Stimulated activated CD4-positive, alpha-beta T cell treated with anti-CD3 and anti-CD28 coated beads, Interleukin-1b, Interleukin-23, amount 100 ng/mL, for 1 hour (primary cell): ENCODE measurements at regions not wholly inside any gene's neighbourhood (a gene's known extent, or its start where the extent isn't known, plus 50 kb on each side); places are given as distances from the start of the nearest gene placed in this dataset.
"Not testable (repeated sequence)": the region's sequence is repeated elsewhere in the genome, so short reads cannot be mapped to it uniquely, and the experiment has no call there.

Source experiments
- DNase-seq, 2 donors: peaks; one replicate each; pipeline ENCODE4 v3.0.0-alpha.2; 2020; ENCODE audit warnings: low read depth in 2 of 2

DNA sequence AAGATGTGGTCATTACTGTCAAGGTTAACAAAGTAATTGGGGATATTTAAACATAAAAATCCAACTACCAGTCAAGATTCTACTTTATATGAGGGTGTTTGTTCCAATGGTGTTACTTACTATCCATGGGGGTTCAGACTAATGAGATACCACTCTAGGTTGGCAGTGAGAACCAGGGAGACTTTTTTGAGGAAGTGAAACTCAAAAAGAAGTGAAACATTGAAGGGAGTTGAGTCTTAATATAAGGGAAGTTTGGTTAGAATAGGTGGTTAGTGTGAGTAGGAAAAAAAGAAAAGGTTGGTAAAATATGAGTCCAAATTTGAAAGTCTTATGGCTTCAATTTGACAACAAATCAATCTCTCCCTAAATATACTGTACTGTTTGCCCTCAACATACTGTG lies 123.6 kb upstream of the ANK3 start:
- no peak for DNase-seq

DNA sequence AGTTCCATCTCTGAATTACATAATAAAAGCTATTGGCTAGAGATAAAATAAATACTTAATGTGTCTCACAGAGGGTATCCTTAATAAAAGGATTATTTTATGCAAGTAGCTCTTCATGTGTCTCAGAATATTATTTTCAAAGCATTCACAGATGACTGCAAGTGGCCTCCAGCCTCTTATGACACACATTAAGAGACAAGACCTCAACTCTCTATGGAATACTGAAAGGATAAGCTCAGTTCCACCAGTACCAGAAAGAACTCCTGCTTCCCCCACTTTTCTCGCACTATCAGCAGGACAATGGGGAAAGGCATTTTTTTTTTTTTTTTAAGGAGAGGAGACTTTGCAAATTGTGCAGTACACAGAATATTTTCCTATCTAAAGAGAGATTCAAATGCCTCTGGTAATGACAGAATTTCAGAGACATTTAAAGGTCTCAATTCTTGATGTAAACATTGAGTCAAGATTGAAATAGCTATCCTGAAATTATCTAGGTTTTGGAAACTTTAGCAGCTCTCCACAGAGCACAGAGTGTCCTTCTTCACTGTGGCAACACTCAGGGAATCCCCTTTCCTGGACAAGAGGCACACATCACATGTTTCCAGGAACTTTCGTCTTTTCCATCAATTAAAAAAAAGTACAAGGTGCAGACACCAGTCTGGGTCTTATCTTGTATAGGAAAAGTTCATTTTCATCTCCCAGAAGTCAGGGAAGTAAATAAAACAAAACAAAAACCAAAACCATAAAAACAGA lies 122.0 kb upstream of the ANK3 start:
- DNase-seq = no peak

DNA sequence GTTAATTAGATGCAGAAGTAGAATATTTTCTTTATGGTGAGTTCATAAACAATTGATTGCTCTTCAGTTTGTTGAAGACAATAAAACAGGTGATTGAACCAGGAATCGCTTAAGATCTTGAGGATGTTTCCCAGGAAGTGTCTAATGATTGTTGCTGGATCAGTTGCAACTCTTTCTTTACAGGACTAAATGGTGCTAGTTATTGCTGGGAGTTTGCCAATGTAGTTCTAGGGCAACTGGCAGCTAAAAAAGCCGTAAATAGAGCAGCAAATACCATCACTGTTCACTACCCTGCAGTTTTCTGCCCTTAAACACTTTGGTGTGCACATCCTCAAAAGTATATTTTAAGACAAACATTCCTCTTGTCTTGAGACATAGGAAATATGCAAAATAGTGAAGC lies 119.2 kb upstream of the ANK3 start:
- no peak for DNase-seq

DNA sequence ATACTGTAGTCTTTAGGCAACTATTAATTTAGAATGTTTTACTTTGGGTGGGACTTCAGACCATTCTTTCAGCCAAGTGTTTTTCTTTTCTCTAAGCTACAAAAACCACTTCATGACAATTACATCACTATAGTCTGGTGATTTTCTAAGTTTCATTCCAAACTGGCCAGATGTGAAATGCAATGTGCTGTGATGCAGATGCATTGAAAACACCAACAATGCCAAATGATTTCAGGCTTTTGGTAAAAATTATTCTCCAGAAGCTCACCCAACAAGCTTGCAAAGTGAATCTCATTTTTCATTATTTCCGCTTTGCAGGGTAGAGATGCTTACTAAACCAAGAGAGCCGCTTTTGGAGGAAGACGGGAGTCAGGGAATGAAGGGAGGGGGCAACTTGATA lies 118.4 kb upstream of the ANK3 start:
- no peak for DNase-seq

DNA sequence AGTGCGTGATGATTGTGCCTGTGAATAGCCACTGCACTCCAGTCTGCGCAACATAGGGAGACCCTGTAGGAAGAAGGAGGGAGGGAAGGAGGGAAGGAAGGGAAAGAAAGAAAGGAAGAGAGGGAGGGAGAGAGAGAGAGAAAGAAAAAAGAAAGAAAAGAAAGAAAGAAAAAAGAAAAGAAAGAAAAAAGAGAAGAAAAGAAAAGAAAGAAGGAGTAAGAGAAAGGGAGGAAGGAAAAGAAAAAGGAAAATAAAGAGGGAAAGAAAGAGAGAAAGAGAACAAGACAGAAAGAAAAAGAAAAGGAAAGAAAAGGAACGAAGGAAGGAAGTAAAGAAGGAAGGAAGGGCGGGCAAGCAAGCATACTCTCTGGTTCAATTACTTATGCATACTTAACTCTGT lies 112.9 kb upstream of the ANK3 start:
- no peak for DNase-seq

DNA sequence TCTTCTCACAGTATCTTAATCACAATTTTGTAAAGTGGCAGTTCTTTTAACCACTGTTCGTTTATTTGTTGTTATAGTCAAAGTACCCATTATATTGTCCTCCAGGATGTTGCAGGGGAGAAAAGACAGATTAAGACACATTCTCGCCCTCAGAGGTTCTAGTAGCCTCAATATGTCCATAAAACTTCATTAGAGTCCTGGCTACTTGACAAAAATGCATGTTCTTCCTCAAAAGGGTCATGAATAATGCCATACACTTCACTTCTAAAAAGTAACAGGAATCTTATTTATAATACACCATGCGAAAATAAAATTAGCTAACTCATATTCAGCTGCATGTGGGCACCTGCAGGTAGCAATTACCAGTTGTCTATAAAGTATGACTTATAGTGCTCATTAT lies 109.3 kb upstream of the ANK3 start:
- no peak for DNase-seq

DNA sequence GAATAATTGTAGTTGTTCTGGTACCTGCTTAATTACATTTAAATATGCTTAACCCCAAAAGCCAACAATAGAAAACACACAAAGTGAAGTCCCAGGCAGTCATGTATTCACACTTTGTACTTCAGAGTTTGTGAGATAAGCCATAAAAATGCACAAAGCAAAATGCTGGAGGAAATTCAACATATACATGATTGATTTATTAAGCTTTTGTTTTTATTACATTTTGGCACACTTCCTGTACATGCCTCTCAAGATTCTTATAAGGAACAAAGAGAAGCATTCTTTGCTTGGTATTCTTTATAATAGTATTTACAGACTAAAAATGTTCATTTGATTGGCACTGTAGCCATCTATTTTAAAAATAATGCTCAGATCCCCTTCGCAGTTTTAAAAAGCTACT lies 107.7 kb upstream of the ANK3 start:
- DNase-seq = no peak

DNA sequence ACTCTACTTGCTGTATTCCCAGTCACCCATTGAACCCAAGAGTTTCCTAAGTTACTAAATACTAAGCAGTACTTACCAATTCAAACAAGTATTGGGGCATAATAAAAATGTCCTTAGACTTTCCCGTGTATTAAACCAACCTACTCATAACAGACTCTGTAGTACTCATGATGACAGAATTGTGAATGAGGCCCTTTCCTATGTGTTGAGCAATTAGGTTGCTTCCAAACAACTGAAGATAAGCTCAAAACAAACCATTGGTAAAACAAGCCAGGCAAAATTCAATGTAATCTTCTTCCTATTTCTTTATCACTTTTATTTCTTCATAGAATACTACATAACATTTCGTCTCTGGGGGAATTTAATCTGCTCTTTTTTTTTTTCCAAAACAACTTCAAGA lies 106.5 kb upstream of the ANK3 start:
- DNase-seq = no peak

DNA sequence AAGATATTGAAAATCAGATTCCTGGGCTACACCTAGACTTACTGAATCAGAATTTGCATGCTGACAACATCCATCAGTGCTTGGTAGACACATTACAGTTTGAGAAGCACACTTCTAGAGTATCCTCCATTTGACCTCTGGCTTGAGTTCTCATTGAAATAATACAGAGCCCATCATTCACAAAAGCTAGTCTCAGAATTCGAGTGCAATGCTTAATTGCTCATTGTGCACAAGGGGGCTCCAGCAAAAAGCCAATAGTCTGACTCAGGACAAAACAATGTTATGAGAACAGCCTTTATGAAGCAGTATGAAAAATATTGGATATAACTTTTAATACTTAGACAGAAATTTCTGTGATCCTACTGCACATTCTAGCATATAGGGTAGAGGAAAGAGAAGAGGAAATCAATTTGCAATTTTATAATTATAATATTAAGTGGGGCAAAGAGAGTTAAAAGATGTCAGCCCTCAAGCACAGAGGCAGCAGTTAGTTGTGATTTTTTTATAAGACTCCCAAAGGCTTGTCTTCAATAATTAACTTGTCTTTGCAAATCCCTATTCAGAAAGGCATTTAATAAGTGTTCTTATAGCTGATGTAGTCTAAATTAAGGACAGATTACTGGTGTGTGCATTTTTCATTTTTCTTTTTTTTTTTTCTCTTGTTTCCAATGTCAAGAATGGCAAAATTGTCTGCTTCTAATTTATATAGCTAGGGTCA lies 105.8 kb upstream of the ANK3 start:
- no peak for DNase-seq

DNA sequence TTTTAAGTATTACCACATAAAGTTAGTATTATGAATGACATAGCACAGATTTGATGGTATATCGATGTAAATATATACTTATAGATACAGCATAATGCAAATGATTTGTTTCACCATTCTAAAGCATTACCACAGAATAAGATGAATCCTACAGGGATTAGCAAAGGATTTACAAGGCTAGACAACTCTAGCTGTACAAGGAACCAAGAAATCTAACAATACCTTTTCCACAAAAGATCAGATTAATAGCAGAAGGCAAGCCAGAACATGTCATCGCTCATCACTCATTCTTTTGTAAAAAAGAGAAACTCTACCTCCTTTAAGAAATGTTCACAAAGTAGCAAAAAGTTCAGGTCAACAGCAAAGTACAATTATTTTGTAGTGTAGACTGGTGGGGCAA lies 105.1 kb upstream of the ANK3 start:
- DNase-seq = no peak

DNA sequence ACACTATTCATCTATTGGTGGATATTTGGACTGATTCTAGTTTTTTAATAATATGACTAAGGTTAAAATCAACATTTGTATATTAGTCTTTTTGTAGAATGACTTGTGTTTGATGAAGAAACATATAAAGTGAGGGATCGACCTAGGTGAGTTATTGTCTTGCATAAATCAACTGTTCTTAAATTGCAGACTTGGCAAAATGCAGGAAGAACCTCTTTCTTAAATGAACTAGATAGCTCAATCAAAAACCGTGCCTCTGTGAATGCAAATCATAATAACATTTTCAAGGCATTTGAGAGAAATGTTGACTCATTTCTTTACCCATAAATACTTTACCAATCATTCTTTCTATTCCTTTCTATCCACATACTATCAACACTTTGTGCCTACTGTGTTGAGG lies 101.5 kb upstream of the ANK3 start:
- DNase-seq = no peak

DNA sequence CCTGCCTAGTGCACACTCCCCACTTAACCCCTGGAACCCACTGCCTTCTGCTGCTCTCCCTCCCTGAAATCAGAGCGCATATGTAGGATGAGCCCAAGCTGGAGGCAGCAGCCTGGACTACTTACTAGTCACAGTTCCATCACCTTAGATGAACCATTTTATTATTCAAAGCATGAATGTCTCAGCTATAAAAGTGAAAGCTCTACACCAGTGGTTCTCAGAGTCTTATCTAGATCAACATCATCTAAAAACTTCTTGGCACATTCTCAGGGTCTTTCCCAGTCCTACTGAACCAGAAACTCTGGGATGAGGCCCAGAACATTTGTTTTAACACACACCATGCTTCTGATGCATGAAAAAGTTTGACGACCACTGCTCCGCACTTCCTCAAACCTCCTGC lies 100.3 kb upstream of the ANK3 start:
- DNase-seq = no peak

DNA sequence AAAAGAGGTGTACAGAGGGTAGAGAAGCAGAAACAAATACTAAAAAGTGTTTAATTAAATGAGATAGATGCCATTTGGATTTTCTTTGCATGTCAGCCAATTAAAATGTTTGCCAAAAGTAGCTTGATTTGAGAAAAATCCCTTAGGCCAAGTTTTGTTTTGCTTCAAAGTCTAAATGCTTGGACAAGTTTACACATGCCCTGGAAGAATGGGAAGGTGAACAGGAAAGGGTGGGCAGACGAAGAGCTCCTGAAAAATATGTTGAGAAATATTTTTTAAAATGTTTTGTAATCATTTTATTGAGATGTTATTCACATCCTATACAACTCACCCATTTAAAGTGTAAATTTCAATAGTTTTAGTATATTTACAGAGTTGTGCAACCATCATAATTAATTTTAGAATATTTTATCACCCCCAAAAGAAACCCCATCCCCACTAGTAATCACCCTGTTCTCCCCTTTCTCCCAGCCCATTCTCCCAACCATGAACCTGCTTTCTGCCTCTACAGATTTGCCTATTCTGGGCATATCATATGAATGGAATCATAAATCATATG lies 98.5 kb upstream of the ANK3 start:
- DNase-seq = no peak

DNA sequence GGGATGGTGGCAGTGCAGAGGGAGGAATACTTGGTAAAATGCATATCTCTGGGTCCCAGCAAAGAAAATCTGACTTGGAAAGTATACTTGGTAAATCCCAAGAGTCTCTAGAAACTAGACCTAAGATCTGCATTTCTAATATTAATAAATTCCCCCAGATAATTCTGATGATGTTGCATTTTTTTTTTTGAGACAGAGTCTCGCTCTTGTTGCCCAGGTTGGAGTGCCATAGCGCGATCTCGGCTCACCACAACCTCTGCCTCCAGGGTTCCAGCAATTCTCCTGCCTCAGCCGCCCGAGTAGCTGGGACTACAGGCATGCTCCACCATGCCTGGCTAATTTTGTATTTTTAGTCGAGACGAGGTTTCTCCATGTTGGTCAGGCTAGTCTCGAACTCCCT lies 97.9 kb upstream of the ANK3 start:
- DNase-seq = no peak

DNA sequence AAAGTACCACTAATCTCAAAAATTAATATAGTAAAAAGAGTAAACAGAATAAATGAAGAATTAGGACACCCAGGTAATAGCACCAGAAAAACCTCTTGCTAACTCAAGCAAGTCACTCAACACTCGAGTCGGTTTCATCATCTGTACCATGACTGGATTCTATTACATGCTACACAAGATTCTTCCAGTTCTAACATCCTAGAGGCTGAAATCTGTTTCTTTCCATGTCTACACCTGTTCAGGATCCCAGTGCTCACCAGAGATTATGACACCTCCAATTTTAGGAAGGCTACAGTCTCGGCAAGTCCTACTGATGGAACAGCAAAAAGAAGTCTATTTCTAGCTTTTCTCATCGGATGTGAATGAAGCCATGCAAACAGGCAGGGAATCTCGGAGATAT lies 95.3 kb upstream of the ANK3 start:
- DNase-seq = no peak

DNA sequence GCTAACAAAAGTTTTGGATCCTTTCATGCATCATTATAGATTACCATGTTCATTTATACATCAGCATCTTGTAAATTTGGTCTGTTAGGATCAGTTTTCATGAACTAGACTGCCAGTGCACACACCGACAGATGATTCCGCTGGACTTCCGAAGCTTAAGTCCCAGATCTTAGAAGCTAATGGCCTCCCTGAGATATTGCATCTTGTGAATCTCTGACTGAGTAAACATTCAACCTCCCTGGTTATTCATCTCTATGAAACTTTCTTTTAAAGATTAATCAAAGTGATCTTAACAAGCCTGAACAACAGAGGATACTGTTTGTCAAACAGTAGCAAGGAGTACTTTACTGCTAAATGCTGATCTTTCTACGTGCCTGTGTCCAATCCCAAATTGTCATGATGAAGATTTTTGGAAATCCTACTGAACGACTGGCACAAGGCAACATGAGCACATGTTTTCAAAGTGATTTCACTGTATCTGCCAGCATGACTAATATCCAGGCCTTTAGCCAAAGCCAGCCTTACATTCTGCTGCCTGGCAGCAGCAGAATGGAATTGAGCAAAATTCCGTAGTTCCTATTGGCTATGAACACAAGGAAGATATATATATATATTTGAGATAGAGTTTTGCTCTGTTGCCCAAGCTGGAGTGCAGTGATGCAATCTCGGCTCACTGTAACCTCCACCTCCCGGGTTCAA lies 91.3 kb upstream of the ANK3 start:
- no peak for DNase-seq

DNA sequence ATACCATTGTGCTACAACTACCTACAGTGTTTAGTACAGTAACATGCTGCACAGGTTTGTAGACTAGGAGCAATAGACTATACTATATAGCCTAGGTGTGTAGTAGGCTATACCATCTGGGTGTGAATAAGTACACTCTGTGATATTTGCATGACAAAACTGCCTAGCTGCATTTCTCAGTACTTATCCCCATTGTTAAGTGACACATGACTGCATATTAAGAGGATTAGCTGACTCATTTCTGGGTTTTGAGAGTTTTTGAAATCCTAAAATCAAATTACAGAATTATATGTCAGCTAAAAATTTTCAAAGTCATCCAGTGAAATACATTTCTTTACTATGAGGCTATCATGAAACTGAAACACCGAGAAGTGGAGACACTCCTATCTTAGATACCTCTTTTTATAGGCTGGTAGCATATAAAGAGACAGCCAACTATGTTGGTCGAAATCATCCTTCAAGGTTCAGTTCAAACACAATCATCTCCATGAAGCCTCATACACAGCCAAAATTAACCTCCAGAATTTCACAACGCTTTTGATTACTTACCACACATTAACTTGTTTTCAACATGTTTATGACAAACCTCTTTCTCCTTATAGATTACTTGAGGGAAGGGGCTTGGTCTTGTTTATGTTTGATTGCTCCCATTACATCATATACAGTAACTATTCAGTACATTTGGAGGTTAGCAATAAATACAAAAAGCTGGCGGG lies 89.8 kb upstream of the ANK3 start:
- DNase-seq = no peak

DNA sequence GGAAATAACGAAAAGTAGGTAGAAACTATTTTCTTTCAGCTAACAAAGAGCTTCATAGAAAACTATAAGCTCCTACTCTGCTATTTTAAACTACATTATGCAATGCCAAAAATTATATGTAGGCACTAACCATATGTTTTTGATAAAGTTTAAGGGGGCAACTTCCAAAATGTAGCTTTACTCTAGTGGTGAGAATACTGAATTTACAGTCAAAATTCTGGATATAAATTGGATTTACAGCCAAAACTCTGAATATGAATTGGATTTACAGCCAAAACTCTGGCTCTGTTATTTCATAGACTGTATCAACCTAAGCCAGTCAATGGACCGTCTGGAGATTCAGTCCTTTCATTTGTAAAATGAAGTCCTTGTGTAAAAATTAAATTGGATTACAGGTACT lies 86.8 kb upstream of the ANK3 start:
- DNase-seq = no peak

DNA sequence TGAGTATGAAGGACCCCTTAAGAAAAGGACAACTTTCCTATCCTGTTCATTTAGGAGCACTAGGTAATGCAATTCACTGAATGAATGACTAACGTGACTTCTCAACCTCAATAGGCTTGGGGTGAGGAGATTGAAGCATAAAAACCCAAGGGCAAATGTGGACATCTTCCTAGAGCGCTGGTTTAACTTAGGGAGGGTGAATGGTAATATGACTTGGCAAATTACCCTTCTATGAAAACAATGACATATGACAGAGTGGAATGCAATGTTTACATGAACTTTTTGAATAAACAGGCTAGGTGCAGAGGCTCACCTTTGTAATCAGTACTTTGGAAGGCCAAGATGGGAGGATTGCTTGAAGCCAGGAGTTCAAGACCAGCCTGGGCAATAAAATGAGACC lies 83.9 kb upstream of the ANK3 start:
- DNase-seq = no peak

DNA sequence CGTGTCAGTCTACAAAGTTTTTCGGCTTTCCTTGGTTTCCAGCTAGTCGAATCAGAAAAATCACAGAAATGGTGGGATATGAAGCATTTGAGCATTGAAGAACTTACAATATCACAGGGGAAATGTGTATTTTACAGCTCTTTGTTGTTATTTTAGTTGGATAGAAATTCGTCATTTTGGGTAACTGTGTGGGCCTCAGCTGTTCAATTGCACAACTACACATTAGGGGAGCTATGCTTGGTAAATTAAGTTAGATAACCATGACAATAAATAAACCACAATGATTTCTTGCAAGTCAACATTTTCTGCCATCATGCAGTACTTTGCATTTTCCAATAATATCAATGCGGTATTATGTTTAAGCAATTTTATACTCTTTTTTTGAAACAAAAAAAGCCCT lies 80.4 kb upstream of the ANK3 start:
- no peak for DNase-seq

DNA sequence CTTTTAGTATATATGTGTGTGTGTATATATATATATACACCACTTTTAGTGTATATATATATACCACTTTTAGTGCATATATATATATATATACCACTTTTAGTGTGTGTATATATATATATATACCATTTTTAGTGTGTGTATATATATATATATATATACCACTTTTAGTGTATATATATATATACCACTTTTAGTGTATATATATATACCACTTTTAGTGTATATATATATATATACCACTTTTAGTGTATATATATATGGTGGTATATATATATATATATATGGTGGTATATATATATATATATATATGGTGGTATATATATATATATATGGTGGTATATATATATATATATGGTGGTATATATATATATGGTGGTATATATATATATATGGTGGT lies 79.5 kb upstream of the ANK3 start:
- not testable (repeated sequence) for DNase-seq

DNA sequence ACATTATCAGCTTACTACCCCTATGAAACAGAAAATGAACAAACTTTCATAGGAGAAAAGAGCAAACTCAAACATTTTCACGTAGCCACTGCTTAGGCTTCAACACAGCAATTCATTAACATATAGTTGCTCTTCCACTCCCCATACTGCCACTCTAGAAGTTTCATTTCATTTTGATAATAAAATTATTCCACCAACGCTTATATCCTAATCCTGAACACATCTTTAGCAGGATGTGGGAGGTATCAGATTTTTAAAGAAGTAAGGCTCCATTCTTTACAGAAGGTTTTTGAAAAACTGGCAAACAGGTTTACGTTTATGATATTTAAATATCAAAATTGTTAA lies 77.5 kb upstream of the ANK3 start:
- DNase-seq = no peak
